SK-N-MC (cell line): ENCODE measurements at regions not wholly inside any gene's neighbourhood (a gene's known extent, or its start where the extent isn't known, plus 50 kb on each side); places are given as distances from the start of the nearest gene placed in this dataset.
"Not testable (repeated sequence)": the region's sequence is repeated elsewhere in the genome, so short reads cannot be mapped to it uniquely, and the experiment has no call there.

ENCODE experiments used
- EZH2 ChIP-seq: fragments of 200-600 bp; sonication (generic); IDR thresholded peaks from one replicate; pipeline ENCODE4 v1.6.1; 2017; ENCODE audit warnings: antibody characterized with exemption
- POLR2AphosphoS5 ChIP-seq: IDR thresholded peaks from 2 replicates; pipeline ENCODE4 v1.6.1; 2012; ENCODE audit warnings: mild to moderate bottlenecking, low read depth, low read length, borderline replicate concordance

- TF ChIP-seq EZH2, POLR2AphosphoS5: not testable (repeated sequence)
Observed at GRCh38 chr7:65727182-65727581, 145.7 kb upstream of the VKORC1L1 start.
